ENCODE measurements at regions not wholly inside any gene's neighbourhood (a gene's known extent, or its start where the extent isn't known, plus 50 kb on each side); places are given as distances from the start of the nearest gene placed in this dataset.

- TF ChIP-seq EZH2 (IDR thresholded peaks at IDR 0.05; ENCODE audit: borderline replicate concordance, low read length): no peak
- TF ChIP-seq, protein P1, sequence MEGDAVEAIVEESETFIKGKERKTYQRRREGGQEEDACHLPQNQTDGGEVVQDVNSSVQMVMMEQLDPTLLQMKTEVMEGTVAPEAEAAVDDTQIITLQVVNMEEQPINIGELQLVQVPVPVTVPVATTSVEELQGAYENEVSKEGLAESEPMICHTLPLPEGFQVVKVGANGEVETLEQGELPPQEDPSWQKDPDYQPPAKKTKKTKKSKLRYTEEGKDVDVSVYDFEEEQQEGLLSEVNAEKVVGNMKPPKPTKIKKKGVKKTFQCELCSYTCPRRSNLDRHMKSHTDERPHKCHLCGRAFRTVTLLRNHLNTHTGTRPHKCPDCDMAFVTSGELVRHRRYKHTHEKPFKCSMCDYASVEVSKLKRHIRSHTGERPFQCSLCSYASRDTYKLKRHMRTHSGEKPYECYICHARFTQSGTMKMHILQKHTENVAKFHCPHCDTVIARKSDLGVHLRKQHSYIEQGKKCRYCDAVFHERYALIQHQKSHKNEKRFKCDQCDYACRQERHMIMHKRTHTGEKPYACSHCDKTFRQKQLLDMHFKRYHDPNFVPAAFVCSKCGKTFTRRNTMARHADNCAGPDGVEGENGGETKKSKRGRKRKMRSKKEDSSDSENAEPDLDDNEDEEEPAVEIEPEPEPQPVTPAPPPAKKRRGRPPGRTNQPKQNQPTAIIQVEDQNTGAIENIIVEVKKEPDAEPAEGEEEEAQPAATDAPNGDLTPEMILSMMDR (IDR thresholded peaks at IDR 0.05; ENCODE audit: low read length): no peak
Observed at GRCh38 chr10:3640816-3641215, 144.2 kb downstream of the KLF6 start.
